ENCODE measurements at regions not wholly inside any gene's neighbourhood (a gene's known extent, or its start where the extent isn't known, plus 50 kb on each side); places are given as distances from the start of the nearest gene placed in this dataset.

DNA sequence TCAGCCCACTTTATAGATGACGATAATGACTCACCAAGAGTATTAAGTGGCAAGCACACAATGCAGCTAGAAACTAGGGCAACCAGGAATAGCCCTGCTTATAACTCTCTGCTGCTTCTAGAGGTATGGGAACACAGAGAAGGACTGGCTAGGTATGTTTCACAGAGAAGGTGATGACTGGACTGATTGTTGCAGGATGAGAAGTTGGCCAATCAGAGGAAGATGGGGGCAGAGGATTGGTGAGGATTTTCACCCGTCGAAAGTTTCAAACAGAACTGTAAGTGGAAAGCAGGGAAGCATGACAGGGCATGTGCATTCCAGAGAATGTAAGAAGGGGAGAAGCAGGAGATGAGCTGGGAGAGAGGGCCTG is 222.4 kb upstream of the JUN start:
- BruUV-seq (replicated peaks), result no TSS peak
- POLR2A ChIA-PET (ENCODE audit: low non-redundant PET), result no interaction called here
- intact Hi-C loops (cut with micrococcal nuclease; ENCODE audit: unreplicated experiment), result no loop called here

GRCh38 chr1:59006932-59007331 is 223.1 kb upstream of the JUN start:
- H3K27ac ChIP-seq (ENCODE audit: low read depth, low read length, poor library complexity, severe bottlenecking), result no peak overlapping the region
- BruUV-seq (replicated peaks), result no TSS peak
- H3K9me3 ChIP-seq (ENCODE audit: low read depth, low read length, poor library complexity, severe bottlenecking), result no peaks in the 10 kb centered on the region
- DNase-seq (ENCODE audit: low spot score), result no peak
- POLR2A ChIA-PET (ENCODE audit: low non-redundant PET), result no interaction called here
- H3K4me3 ChIP-seq (ENCODE audit: low read depth, low read length, poor library complexity, severe bottlenecking), result no peak overlapping the region
- no peak for TF ChIP-seq CTCF (conservative IDR thresholded peaks at IDR 0.05; ENCODE audit: low read depth, low read length)
- no peak for TF ChIP-seq EZH2 (IDR thresholded peaks at IDR 0.05; ENCODE audit: borderline replicate concordance, low read depth, low read length, poor library complexity, severe bottlenecking)
- no peaks in the 10 kb centered on the region for H3K36me3 ChIP-seq (ENCODE audit: insufficient read depth, low read length, poor library complexity, severe bottlenecking)
- CTCF ChIA-PET, result no interaction called here
- intact Hi-C loops (cut with micrococcal nuclease; ENCODE audit: unreplicated experiment), result no loop called here
- H3K27me3 ChIP-seq (replicated peaks; ENCODE audit: insufficient read depth, low read depth, low read length, poor library complexity), result no peaks in the 10 kb centered on the region
- no peaks in the 10 kb centered on the region for H3K4me1 ChIP-seq (ENCODE audit: insufficient read depth, low read length, poor library complexity, severe bottlenecking)

More for the DNA sequence above, 222.4 kb upstream of the JUN start:
- Histone ChIP-seq H3K27me3 (replicated peaks; ENCODE audit: insufficient read depth, low read depth, low read length, poor library complexity) (no peaks in the 10 kb centered on the region), H3K9me3 (ENCODE audit: low read depth, low read length, poor library complexity, severe bottlenecking) (no peaks in the 10 kb centered on the region), H3K27ac (ENCODE audit: low read depth, low read length, poor library complexity, severe bottlenecking) (no peak overlapping the region), H3K36me3 (ENCODE audit: insufficient read depth, low read length, poor library complexity, severe bottlenecking) (no peaks in the 10 kb centered on the region), H3K4me3 (ENCODE audit: low read depth, low read length, poor library complexity, severe bottlenecking) (no peak overlapping the region), H3K4me1 (ENCODE audit: insufficient read depth, low read length, poor library complexity, severe bottlenecking) (no peaks in the 10 kb centered on the region)
- CTCF ChIA-PET, result no interaction called here
- no peak for DNase-seq (ENCODE audit: low spot score)
- no peak for TF ChIP-seq EZH2 (IDR thresholded peaks at IDR 0.05; ENCODE audit: borderline replicate concordance, low read depth, low read length, poor library complexity, severe bottlenecking)
- no peak for TF ChIP-seq CTCF (conservative IDR thresholded peaks at IDR 0.05; ENCODE audit: low read depth, low read length)

- Histone ChIP-seq H3K4me1 (ENCODE audit: insufficient read depth, low read length, poor library complexity, severe bottlenecking) (no peaks in the 10 kb centered on the region), H3K27me3 (replicated peaks; ENCODE audit: insufficient read depth, low read depth, low read length, poor library complexity) (no peaks in the 10 kb centered on the region), H3K27ac (ENCODE audit: low read depth, low read length, poor library complexity, severe bottlenecking) (no peak overlapping the region), H3K9me3 (ENCODE audit: low read depth, low read length, poor library complexity, severe bottlenecking) (no peaks in the 10 kb centered on the region), H3K36me3 (ENCODE audit: insufficient read depth, low read length, poor library complexity, severe bottlenecking) (no peaks in the 10 kb centered on the region), H3K4me3 (ENCODE audit: low read depth, low read length, poor library complexity, severe bottlenecking) (no peak overlapping the region)
- no peak for DNase-seq (ENCODE audit: low spot score)
- no TSS peak for BruUV-seq (replicated peaks)
- ChIA-PET POLR2A (ENCODE audit: low non-redundant PET) (no interaction called here), CTCF (no interaction called here)
- TF ChIP-seq EZH2 (IDR thresholded peaks at IDR 0.05; ENCODE audit: borderline replicate concordance, low read depth, low read length, poor library complexity, severe bottlenecking), result no peak
- TF ChIP-seq CTCF (conservative IDR thresholded peaks at IDR 0.05; ENCODE audit: low read depth, low read length), result no peak
- intact Hi-C loops (cut with micrococcal nuclease; ENCODE audit: unreplicated experiment), result no loop called here
Observed at GRCh38 chr1:59007429-59007819, 223.6 kb upstream of the JUN start.

Data from A673 (cell line).